ENCODE measurements at regions not wholly inside any gene's neighbourhood (a gene's known extent, or its start where the extent isn't known, plus 50 kb on each side); places are given as distances from the start of the nearest gene placed in this dataset.
"Not testable (repeated sequence)": the region's sequence is repeated elsewhere in the genome, so short reads cannot be mapped to it uniquely, and the experiment has no call there.

GRCh38 chr16:86344586-86344871 lies 165.8 kb upstream of the FOXF1 start:
- DNase-seq (ENCODE audit: low read depth in 2 of 2): no peak

GRCh38 chr16:86344881-86345280 lies 165.4 kb upstream of the FOXF1 start:
- no peak for DNase-seq (ENCODE audit: low read depth in 2 of 2)

- DNase-seq (ENCODE audit: low read depth in 2 of 2): no peak
Measured at GRCh38 chr16:86345516-86345915, 164.8 kb upstream of the FOXF1 start.

- DNase-seq (ENCODE audit: low read depth in 2 of 2): no peak
Measured at GRCh38 chr16:86346034-86346433, 164.3 kb upstream of the FOXF1 start.

- no peak for DNase-seq (ENCODE audit: low read depth in 2 of 2)
Measured at GRCh38 chr16:86347090-86347489, 163.2 kb upstream of the FOXF1 start.

GRCh38 chr16:86347916-86348555 lies 162.3 kb upstream of the FOXF1 start:
- DNase-seq (ENCODE audit: low read depth in 2 of 2): no peak

GRCh38 chr16:86349338-86349900 lies 160.9 kb upstream of the FOXF1 start:
- no peak for DNase-seq (ENCODE audit: low read depth in 2 of 2)

- no peak for DNase-seq (ENCODE audit: low read depth in 2 of 2)
Measured at GRCh38 chr16:86350289-86350688, 160.0 kb upstream of the FOXF1 start.

GRCh38 chr16:86351041-86351784 lies 159.1 kb upstream of the FOXF1 start:
- DNase-seq (ENCODE audit: low read depth in 2 of 2): no peak

- not testable (repeated sequence) for DNase-seq (ENCODE audit: low read depth in 2 of 2)
Measured at GRCh38 chr16:86351785-86352139, 158.6 kb upstream of the FOXF1 start.

- no peak for DNase-seq (ENCODE audit: low read depth in 2 of 2)
Measured at GRCh38 chr16:86353148-86353547, 157.2 kb upstream of the FOXF1 start.

GRCh38 chr16:86353948-86354347 lies 156.4 kb upstream of the FOXF1 start:
- DNase-seq (ENCODE audit: low read depth in 2 of 2): no peak

GRCh38 chr16:86354641-86355513 lies 155.4 kb upstream of the FOXF1 start:
- DNase-seq (ENCODE audit: low read depth in 2 of 2): no peak

- DNase-seq (ENCODE audit: low read depth in 2 of 2): no peak
Measured at GRCh38 chr16:86355531-86355930, 154.8 kb upstream of the FOXF1 start.

GRCh38 chr16:86355951-86356350 lies 154.4 kb upstream of the FOXF1 start:
- DNase-seq (ENCODE audit: low read depth in 2 of 2): no peak

- no peak for DNase-seq (ENCODE audit: low read depth in 2 of 2)
Measured at GRCh38 chr16:86356804-86357203, 153.5 kb upstream of the FOXF1 start.

- no peak for DNase-seq (ENCODE audit: low read depth in 2 of 2)
Measured at GRCh38 chr16:86357303-86357702, 153.0 kb upstream of the FOXF1 start.

- no peak for DNase-seq (ENCODE audit: low read depth in 2 of 2)
Measured at GRCh38 chr16:86357950-86358349, 152.4 kb upstream of the FOXF1 start.

- DNase-seq (ENCODE audit: low read depth in 2 of 2): no peak
Measured at GRCh38 chr16:86359571-86359970, 150.8 kb upstream of the FOXF1 start.

- DNase-seq (ENCODE audit: low read depth in 2 of 2): no peak
Measured at GRCh38 chr16:86362155-86362849, 148.0 kb upstream of the FOXF1 start.

- DNase-seq (ENCODE audit: low read depth in 2 of 2): no peak
Measured at GRCh38 chr16:86363057-86363490, 147.3 kb upstream of the FOXF1 start.

Data from stimulated activated CD8-positive, alpha-beta memory T cell treated with anti-CD3 and anti-CD28 coated beads, Interleukin-15, amount 100 ng/mL, for 48 hours (primary cell).